Fibroblast of lung (primary cell): ENCODE measurements at regions not wholly inside any gene's neighbourhood (a gene's known extent, or its start where the extent isn't known, plus 50 kb on each side); places are given as distances from the start of the nearest gene placed in this dataset.

Experiments used
- DNase-seq, 2 donors: peaks; one replicate each; pipeline versions ENCODE4 v3.0.0 to v3.0.0-alpha.2; 2010; ENCODE audit warnings: low read depth in 2 of 2
- H2AFZ ChIP-seq: 2 replicates; pipeline ENCODE4 v1.5.1; 2012; ENCODE audit warnings: low read length, control low read depth, inconsistent platforms
- H3K27ac ChIP-seq: 2 replicates; pipeline ENCODE4 v1.5.1; 2011; ENCODE audit warnings: low read length, control low read depth; ENCODE audit not compliant: insufficient read depth
- H3K27me3 ChIP-seq: 2 replicates; pipeline ENCODE4 v1.5.1; 2011; ENCODE audit warnings: mild to moderate bottlenecking, low read length; ENCODE audit not compliant: control insufficient read depth, insufficient read depth
- H3K36me3 ChIP-seq: 2 replicates; pipeline ENCODE4 v1.5.1; 2011; ENCODE audit warnings: low read length; ENCODE audit not compliant: control insufficient read depth, insufficient read depth
- H3K4me1 ChIP-seq: 2 replicates; pipeline ENCODE4 v1.5.1; 2011; ENCODE audit warnings: low read length; ENCODE audit not compliant: control insufficient read depth, insufficient read depth; ENCODE audit errors: extremely low read depth
- H3K4me2 ChIP-seq: 2 replicates; pipeline ENCODE4 v1.5.1; 2011; ENCODE audit warnings: low read length, control low read depth; ENCODE audit not compliant: insufficient read depth; ENCODE audit errors: extremely low read depth
- H3K4me3 ChIP-seq, 4 experiments: fragments of 200-600 bp in 1 of 4; sonication (generic) in 1 of 4; replicated peaks in 1 of 4; 2 replicates each; pipeline ENCODE4 v1.5.1; 2011 to 2016; ENCODE audit warnings: low read length in 4 of 4, low read depth in 3 of 4, mild to moderate bottlenecking in 3 of 4, control low read depth in 2 of 4, inconsistent platforms in 1 of 4, mixed read lengths in 1 of 4; ENCODE audit not compliant: insufficient read depth in 1 of 4; ENCODE audit errors: control extremely low read depth in 1 of 4
- H3K79me2 ChIP-seq: 2 replicates; pipeline ENCODE4 v1.5.1; 2012; ENCODE audit warnings: mild to moderate bottlenecking, low read length, inconsistent platforms; ENCODE audit not compliant: control insufficient read depth, insufficient read depth
- H3K9ac ChIP-seq: 2 replicates; pipeline ENCODE4 v1.5.1; 2011; ENCODE audit warnings: mild to moderate bottlenecking, low read length, control low read depth; ENCODE audit not compliant: insufficient read depth
- H3K9me3 ChIP-seq: 2 replicates; pipeline ENCODE4 v1.5.1; 2012; ENCODE audit warnings: low read depth, low read length; ENCODE audit not compliant: control insufficient read depth, insufficient read depth
- H4K20me1 ChIP-seq: 2 replicates; pipeline ENCODE4 v1.5.1; 2011; ENCODE audit warnings: low read length; ENCODE audit not compliant: control insufficient read depth, insufficient read depth; ENCODE audit errors: extremely low read depth
- CTCF ChIP-seq, 2 donors: IDR thresholded peaks in 1 of 2; conservative IDR thresholded peaks in 1 of 2; 1 replicate in 1 of 2; 2 replicates in 1 of 2; pipeline ENCODE4 v1.5.1; 2011 to 2012; ENCODE audit warnings: low read length in 2 of 2, control low read depth in 1 of 2, inconsistent platforms in 1 of 2, low read depth in 1 of 2, mild to moderate bottlenecking in 1 of 2
- EZH2 ChIP-seq: IDR thresholded peaks from 2 replicates; pipeline ENCODE4 v1.5.1; 2012; ENCODE audit warnings: low read length, control low read depth, mild to moderate bottlenecking; ENCODE audit errors: missing control alignments

DNA sequence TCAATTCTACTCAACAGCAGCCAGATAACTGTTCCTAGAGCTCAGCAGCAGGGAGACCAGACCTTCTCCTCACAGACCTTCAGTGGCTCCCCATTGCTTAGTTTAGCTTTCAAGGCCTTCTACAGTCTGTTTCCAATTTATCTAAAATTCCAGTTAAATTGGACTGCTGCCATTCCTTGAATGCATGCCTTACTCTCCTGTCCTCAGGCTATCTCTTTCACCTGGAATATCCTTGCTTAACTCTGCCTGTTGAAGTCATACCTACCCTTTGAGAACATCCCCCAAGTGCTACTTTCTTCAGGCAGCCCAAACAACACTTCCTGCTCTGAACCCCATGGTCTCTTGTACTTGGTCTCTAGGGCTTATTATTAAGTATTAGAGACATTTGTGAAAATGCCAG lies 120.7 kb upstream of the TENM4 start:
- Histone ChIP-seq H3K4me1 (no peaks in the 10 kb centered on the region), H3K9ac (no peak overlapping the region), H2AFZ (no peak overlapping the region), H3K4me2 (no peak overlapping the region), H3K36me3 (no peaks in the 10 kb centered on the region), H3K27me3 (no peaks in the 10 kb centered on the region), H3K4me3 (no peak overlapping the region), H4K20me1 (no peaks in the 10 kb centered on the region), H3K27ac (no peak overlapping the region), H3K9me3 (no peaks in the 10 kb centered on the region), H3K79me2 (no peaks in the 10 kb centered on the region)
- no peak for DNase-seq
- no peak for TF ChIP-seq EZH2
- no peak for TF ChIP-seq CTCF (conservative IDR thresholded peaks at IDR 0.05 in 1 of 2, IDR thresholded peaks at IDR 0.05 in 1 of 2; ENCODE audit: low read depth in 1 of 2, low read length in 2 of 2)

DNA sequence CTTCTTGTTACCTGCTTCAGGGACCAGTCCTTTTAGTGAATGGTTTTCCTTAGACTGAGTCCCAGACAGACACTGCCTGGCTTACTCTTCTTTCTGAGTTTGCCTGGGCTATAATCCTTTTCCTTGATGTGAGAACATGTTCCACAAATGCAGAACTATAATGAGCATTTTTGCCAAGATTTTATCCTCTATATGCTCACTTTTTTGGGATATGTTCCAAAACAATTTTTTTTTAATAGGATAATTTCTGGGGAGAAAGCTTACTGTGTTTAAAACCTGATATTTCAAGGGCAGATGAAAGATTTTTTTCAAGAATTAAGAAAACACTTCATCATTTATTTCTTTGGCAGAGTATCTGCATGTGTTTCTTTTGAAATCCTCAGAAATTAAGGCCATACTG lies 110.0 kb upstream of the TENM4 start:
- H3K9ac ChIP-seq: no peak overlapping the region
- DNase-seq: no peak
- TF ChIP-seq EZH2 (no peak), CTCF (conservative IDR thresholded peaks at IDR 0.05 in 1 of 2, IDR thresholded peaks at IDR 0.05 in 1 of 2; ENCODE audit: low read depth in 1 of 2, low read length in 2 of 2) (no peak)
- no peaks in the 10 kb centered on the region for H3K27me3 ChIP-seq
- H3K79me2 ChIP-seq: no peaks in the 10 kb centered on the region
- no peak overlapping the region for H3K4me3 ChIP-seq
- no peaks in the 10 kb centered on the region for H3K36me3 ChIP-seq
- no peaks in the 10 kb centered on the region for H3K9me3 ChIP-seq
- no peaks in the 10 kb centered on the region for H4K20me1 ChIP-seq
- H2AFZ ChIP-seq: no peak overlapping the region
- H3K4me2 ChIP-seq: no peak overlapping the region
- no peak overlapping the region for H3K27ac ChIP-seq
- no peaks in the 10 kb centered on the region for H3K4me1 ChIP-seq

- H4K20me1 ChIP-seq: no peaks in the 10 kb centered on the region
- H3K4me1 ChIP-seq: no peaks in the 10 kb centered on the region
- no peak overlapping the region for H3K4me3 ChIP-seq
- no peak overlapping the region for H3K9ac ChIP-seq
- H3K27ac ChIP-seq: no peak overlapping the region
- no peak for TF ChIP-seq EZH2
- no peak for TF ChIP-seq CTCF (conservative IDR thresholded peaks at IDR 0.05 in 1 of 2, IDR thresholded peaks at IDR 0.05 in 1 of 2; ENCODE audit: low read depth in 1 of 2, low read length in 2 of 2)
- DNase-seq: peak in 1 of 2 donors; percentile 60
- H3K9me3 ChIP-seq: no peaks in the 10 kb centered on the region
- H3K27me3 ChIP-seq: no peaks in the 10 kb centered on the region
- H3K79me2 ChIP-seq: no peaks in the 10 kb centered on the region
- H2AFZ ChIP-seq: no peak overlapping the region
- no peaks in the 10 kb centered on the region for H3K36me3 ChIP-seq
- H3K4me2 ChIP-seq: no peak overlapping the region
Measured at GRCh38 chr11:79547256-79547655, 106.4 kb upstream of the TENM4 start.
